SU-DHL-6 (cell line): ENCODE measurements at regions not wholly inside any gene's neighbourhood (a gene's known extent, or its start where the extent isn't known, plus 50 kb on each side); places are given as distances from the start of the nearest gene placed in this dataset.

Experiments
- CTCF ChIP-seq: fragments of 200-600 bp; sonication (generic); IDR thresholded peaks from one replicate; pipeline ENCODE4 v1.5.1; 2017; ENCODE audit warnings: antibody characterized with exemption, mild to moderate bottlenecking, low read length, moderate library complexity; ENCODE audit not compliant: insufficient read depth, poor library complexity, severe bottlenecking
- EZH2phosphoT487 ChIP-seq: fragments of 200-600 bp; sonication (generic), shearing (Covaris generic); conservative IDR thresholded peaks from 2 replicates; pipeline ENCODE4 v1.6.1; 2018; ENCODE audit warnings: mild to moderate bottlenecking, antibody characterized with exemption, low read length, moderate library complexity, mixed read lengths

- TF ChIP-seq CTCF: no peak
- TF ChIP-seq EZH2phosphoT487: no peak
These were observed 246.7 kb downstream of the RFC3 start for GRCh38 chr13:34064456-34065205.
